BE2C (cell line): ENCODE measurements at regions not wholly inside any gene's neighbourhood (a gene's known extent, or its start where the extent isn't known, plus 50 kb on each side); places are given as distances from the start of the nearest gene placed in this dataset.

Source experiments
- DNase-seq: peaks from one replicate; pipeline ENCODE4 v3.0.0-alpha.2; 2020
- H3K27me3 ChIP-seq: fragments of 250-450 bp; sonication (Bioruptor Pico); 2 replicates; pipeline ENCODE4 v1.5.1; 2020; ENCODE audit warnings: mild to moderate bottlenecking
- H3K36me3 ChIP-seq: fragments of 250-450 bp; sonication (Bioruptor Pico); 2 replicates; pipeline ENCODE4 v1.5.1; 2020; ENCODE audit warnings: mild to moderate bottlenecking
- H3K4me1 ChIP-seq: fragments of 250-450 bp; sonication (Bioruptor Pico); 2 replicates; pipeline ENCODE4 v1.5.1; 2020
- H3K4me3 ChIP-seq: 2 replicates; pipeline ENCODE4 v1.5.1; 2011; ENCODE audit warnings: low read depth, low read length
- H3K9me3 ChIP-seq: fragments of 250-450 bp; sonication (Bioruptor Pico); 2 replicates; pipeline ENCODE4 v1.5.1; 2020
- CTCF ChIP-seq: IDR thresholded peaks from 2 replicates; pipeline ENCODE4 v1.5.1; 2012; ENCODE audit warnings: mild to moderate bottlenecking, low read depth, low read length

- Histone ChIP-seq H3K4me1 (no peaks in the 10 kb centered on the region), H3K4me3 (no peak overlapping the region), H3K9me3 (no peaks in the 10 kb centered on the region), H3K27me3 (no peaks in the 10 kb centered on the region; the same call in 1 of the 2 replicates), H3K36me3 (no peaks in the 10 kb centered on the region)
- no peak for TF ChIP-seq CTCF
- DNase-seq = no peak
Measured at GRCh38 chr9:108759835-108760234, 96.0 kb downstream of the ACTL7B start.

DNA sequence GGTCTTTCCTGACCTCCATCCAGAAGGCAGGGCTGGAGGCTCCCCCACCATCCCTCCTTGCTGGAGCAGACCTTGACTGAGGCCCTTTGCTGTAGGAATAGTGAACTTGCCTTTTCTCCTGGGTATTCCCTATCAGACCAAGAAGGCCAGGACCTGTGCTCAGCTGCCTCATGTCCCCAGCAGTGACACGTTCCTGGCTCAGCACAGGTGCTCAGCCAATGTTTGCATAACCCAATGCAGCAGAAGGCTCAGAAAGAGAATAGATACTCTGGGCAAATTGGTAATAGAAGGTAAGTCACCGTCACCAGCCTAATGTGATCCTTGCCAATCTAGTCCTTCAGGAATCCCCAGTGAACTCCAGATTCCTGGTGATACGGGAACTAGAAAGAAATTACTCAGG is 96.4 kb downstream of the ACTL7B start:
- Histone ChIP-seq H3K4me1 (no peaks in the 10 kb centered on the region), H3K36me3 (no peaks in the 10 kb centered on the region), H3K9me3 (no peaks in the 10 kb centered on the region), H3K27me3 (no peaks in the 10 kb centered on the region; the same call in 1 of the 2 replicates), H3K4me3 (no peak overlapping the region)
- no peak for TF ChIP-seq CTCF
- no peak for DNase-seq

- TF ChIP-seq CTCF = peak; percentile 35
Measured at GRCh38 chr9:108756746-108757490, 98.9 kb downstream of the ACTL7B start.

DNA sequence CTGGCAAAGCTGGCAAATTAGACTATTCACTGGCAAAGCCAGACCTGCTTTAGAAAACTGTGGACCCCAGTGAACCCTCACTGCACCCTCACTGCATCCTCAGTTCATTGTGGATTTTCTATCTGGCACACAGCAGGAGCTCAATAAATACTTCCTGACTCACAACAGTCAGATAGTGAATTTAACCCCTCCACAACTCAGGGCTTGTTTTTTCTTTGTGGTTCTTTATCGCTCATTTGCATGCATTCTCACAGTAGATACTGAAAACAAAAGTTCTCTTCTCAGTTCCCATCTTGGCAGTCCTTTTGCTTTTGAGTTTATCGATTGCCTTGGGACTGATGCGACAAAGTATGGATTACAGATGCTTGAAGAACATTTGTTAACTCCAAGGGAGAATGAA is 99.8 kb downstream of the ACTL7B start:
- TF ChIP-seq CTCF = no peak
- DNase-seq = no peak
- H3K4me3 ChIP-seq = no peak overlapping the region
- no peaks in the 10 kb centered on the region; the same call in 1 of the 2 replicates for H3K27me3 ChIP-seq
- H3K9me3 ChIP-seq = no peaks in the 10 kb centered on the region
- H3K36me3 ChIP-seq = no peaks in the 10 kb centered on the region
- H3K4me1 ChIP-seq = no peaks in the 10 kb centered on the region

More at GRCh38 chr9:108756746-108757490, 98.9 kb downstream of the ACTL7B start:
- Histone ChIP-seq H3K9me3 (no peaks in the 10 kb centered on the region), H3K4me1 (no peaks in the 10 kb centered on the region), H3K36me3 (no peaks in the 10 kb centered on the region), H3K4me3 (no peak overlapping the region), H3K27me3 (no peaks in the 10 kb centered on the region; the same call in 1 of the 2 replicates)
- DNase-seq = no peak

DNA sequence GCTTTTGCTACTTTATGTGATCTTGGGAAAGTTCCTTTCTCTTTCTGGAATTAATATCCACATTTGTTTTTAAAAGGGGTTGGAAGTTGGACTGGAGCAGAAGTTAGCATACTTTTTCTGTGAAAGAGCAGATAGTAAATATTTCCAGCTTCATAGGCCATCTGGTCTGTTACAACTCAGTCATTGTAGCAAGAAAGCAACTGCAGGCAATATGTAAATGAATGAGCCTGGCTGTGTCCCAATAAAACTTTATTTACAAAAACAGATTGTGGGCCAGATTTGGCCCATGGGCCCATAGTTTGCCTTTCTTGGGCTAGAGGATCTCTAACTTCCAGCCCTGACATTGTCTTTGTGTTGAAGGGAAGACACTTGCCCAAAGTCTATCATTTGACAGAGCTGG is 104.4 kb downstream of the ACTL7B start:
- Histone ChIP-seq H3K4me1 (no peaks in the 10 kb centered on the region), H3K9me3 (no peaks in the 10 kb centered on the region), H3K4me3 (no peak overlapping the region), H3K36me3 (no peaks in the 10 kb centered on the region), H3K27me3 (no peaks in the 10 kb centered on the region; the same call in 1 of the 2 replicates)
- no peak for TF ChIP-seq CTCF
- no peak for DNase-seq

- H3K27me3 ChIP-seq = no peaks in the 10 kb centered on the region; the same call in 1 of the 2 replicates
- H3K4me1 ChIP-seq = no peaks in the 10 kb centered on the region
- no peak for DNase-seq
- TF ChIP-seq CTCF = no peak
- no peak overlapping the region for H3K4me3 ChIP-seq
- no peaks in the 10 kb centered on the region for H3K9me3 ChIP-seq
- H3K36me3 ChIP-seq = no peaks in the 10 kb centered on the region
Measured at GRCh38 chr9:108750661-108751215, 105.0 kb downstream of the ACTL7B start.
